Endodermal cell (in vitro differentiated cells): ENCODE measurements at regions not wholly inside any gene's neighbourhood (a gene's known extent, or its start where the extent isn't known, plus 50 kb on each side); places are given as distances from the start of the nearest gene placed in this dataset.

ENCODE experiments used
- DNase-seq: peaks from one replicate; pipeline ENCODE4 v3.0.0-alpha.2; 2017
- H3K27ac ChIP-seq: 2 replicates; pipeline ENCODE4 v1.5.1; 2013; ENCODE audit warnings: mild to moderate bottlenecking, low read depth, low read length, moderate library complexity
- H3K27me3 ChIP-seq: 2 replicates; pipeline ENCODE4 v1.6.1; 2013; ENCODE audit warnings: mild to moderate bottlenecking, low read length, moderate library complexity; ENCODE audit not compliant: insufficient read depth, control insufficient read depth, poor library complexity, severe bottlenecking
- H3K36me3 ChIP-seq: 2 replicates; pipeline ENCODE4 v1.7.0; 2013; ENCODE audit warnings: mild to moderate bottlenecking, low read length, moderate library complexity; ENCODE audit not compliant: control insufficient read depth, insufficient read depth
- H3K4me1 ChIP-seq: one replicate; pipeline ENCODE4 v1.7.0; 2013; ENCODE audit warnings: low read length; ENCODE audit not compliant: control insufficient read depth, insufficient read depth
- H3K4me3 ChIP-seq: 2 replicates; pipeline ENCODE4 v1.5.1; 2013; ENCODE audit warnings: mild to moderate bottlenecking, low read length, moderate library complexity
- H3K9ac ChIP-seq: 2 replicates; pipeline ENCODE4 v1.6.1; 2013; ENCODE audit warnings: mild to moderate bottlenecking, low read length, moderate library complexity; ENCODE audit not compliant: poor library complexity, severe bottlenecking; ENCODE audit errors: extremely low read depth
- H3K9me3 ChIP-seq: 2 replicates; pipeline ENCODE4 v1.6.1; 2013; ENCODE audit warnings: mild to moderate bottlenecking, low read length, moderate library complexity; ENCODE audit not compliant: control insufficient read depth
- H3K27ac Mint-ChIP-seq: 2 replicates; pipeline ENCODE4 v1.8.0; 2020; ENCODE audit warnings: mixed read lengths
- H3K27me3 Mint-ChIP-seq: 2 replicates; pipeline ENCODE4 v1.8.0; 2021; ENCODE audit warnings: mild to moderate bottlenecking, mixed read lengths; ENCODE audit not compliant: insufficient read depth
- H3K36me3 Mint-ChIP-seq: 2 replicates; pipeline ENCODE4 v1.8.0; 2020; ENCODE audit warnings: low read depth, mixed read lengths
- H3K4me1 Mint-ChIP-seq: 2 replicates; pipeline ENCODE4 v1.8.0; 2020; ENCODE audit warnings: mixed read lengths
- H3K4me3 Mint-ChIP-seq: 2 replicates; pipeline ENCODE4 v1.8.0; 2020; ENCODE audit warnings: mild to moderate bottlenecking, moderate library complexity, mixed read lengths
- H3K9me3 Mint-ChIP-seq: 2 replicates; pipeline ENCODE4 v1.8.0; 2020; ENCODE audit warnings: mild to moderate bottlenecking, mixed read lengths
- CTCF ChIP-seq: fragments of 200-600 bp; sonication (generic); conservative IDR thresholded peaks from 2 replicates; pipeline ENCODE4 v1.5.0; 2021; ENCODE audit warnings: antibody characterized with exemption, mild to moderate bottlenecking
- WGBS, 2 experiments: methylation state at CpG; one replicate each; pipeline versions ENCODE4 v1.1.5 to v1.1.7; 2013; ENCODE audit warnings: missing lambda C conversion rate in 2 of 2, mixed read lengths in 1 of 2; ENCODE audit not compliant: insufficient coverage in 1 of 2, insufficient read length in 1 of 2; 5-methylcytosine and 5-hydroxymethylcytosine counted together

GRCh38 chr2:145198555-145198954 is 678.6 kb upstream of the ZEB2 start:
- Histone ChIP-seq H3K4me1 (no peaks in the 10 kb centered on the region), H3K4me3 (no peak overlapping the region), H3K9me3 (no peaks in the 10 kb centered on the region), H3K27ac (no peak overlapping the region), H3K9ac (no peak overlapping the region), H3K27me3 (no peaks in the 10 kb centered on the region), H3K36me3 (no peaks in the 10 kb centered on the region)
- WGBS, 2 experiments, result 88% methylated on average over 2 of the region's 2 CpGs; no CpG with 5 or more reads in 1 of the 2 experiments
- no peaks in the 10 kb centered on the region for H3K9me3 Mint-ChIP-seq
- TF ChIP-seq CTCF, result no peak
- no peaks in the 10 kb centered on the region for H3K36me3 Mint-ChIP-seq
- no peak overlapping the region for H3K4me3 Mint-ChIP-seq
- no peaks in the 10 kb centered on the region for H3K27me3 Mint-ChIP-seq
- no peak overlapping the region for H3K27ac Mint-ChIP-seq
- DNase-seq, result no peak
- peaks cover 7% of the 10 kb centered on the region for H3K4me1 Mint-ChIP-seq

DNA sequence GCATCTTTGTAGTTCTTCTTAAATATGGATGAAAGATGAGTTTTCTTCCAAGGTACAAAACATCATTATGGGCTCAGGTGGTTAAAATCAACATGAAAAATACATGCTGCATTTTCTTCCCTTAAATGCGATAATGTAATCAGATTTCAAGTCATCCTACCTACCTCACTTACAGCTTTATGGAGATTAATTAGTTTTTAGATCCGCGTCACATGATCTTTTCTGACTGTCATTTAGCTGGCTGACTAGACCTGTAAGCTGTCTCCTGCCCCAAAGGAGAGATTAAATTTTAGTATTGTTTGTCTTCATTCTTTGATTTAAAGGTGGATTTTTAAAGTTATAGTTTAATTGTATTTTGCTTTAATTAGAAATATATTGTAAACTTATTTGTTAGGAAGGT is 678.0 kb upstream of the ZEB2 start:
- Mint-ChIP-seq H3K9me3 (no peaks in the 10 kb centered on the region), H3K4me1 (peaks cover 7% of the 10 kb centered on the region), H3K27me3 (no peaks in the 10 kb centered on the region), H3K27ac (no peak overlapping the region), H3K4me3 (no peak overlapping the region), H3K36me3 (no peaks in the 10 kb centered on the region)
- no peaks in the 10 kb centered on the region for H3K27me3 ChIP-seq
- no peak overlapping the region for H3K4me3 ChIP-seq
- no peak overlapping the region for H3K9ac ChIP-seq
- no peaks in the 10 kb centered on the region for H3K36me3 ChIP-seq
- WGBS, 2 experiments, result 92 to 100% methylated on average over 1 to 3 of the region's 3 CpGs
- H3K27ac ChIP-seq, result no peak overlapping the region
- H3K4me1 ChIP-seq, result no peaks in the 10 kb centered on the region
- no peak for DNase-seq
- H3K9me3 ChIP-seq, result no peaks in the 10 kb centered on the region
- TF ChIP-seq CTCF, result no peak

- WGBS, 2 experiments, result 52% methylated on average over 2 of the region's 2 CpGs; no CpG with 5 or more reads in 1 of the 2 experiments
- H3K9ac ChIP-seq, result no peak overlapping the region
- no peak overlapping the region for H3K4me3 Mint-ChIP-seq
- H3K9me3 Mint-ChIP-seq, result no peaks in the 10 kb centered on the region
- no peaks in the 10 kb centered on the region for H3K36me3 ChIP-seq
- peaks cover 12% of the 10 kb centered on the region for H3K4me1 Mint-ChIP-seq
- H3K27ac ChIP-seq, result no peak overlapping the region
- H3K9me3 ChIP-seq, result no peaks in the 10 kb centered on the region
- DNase-seq, result no peak
- no peaks in the 10 kb centered on the region for H3K36me3 Mint-ChIP-seq
- no peak for TF ChIP-seq CTCF
- H3K27me3 Mint-ChIP-seq, result no peaks in the 10 kb centered on the region
- no peaks in the 10 kb centered on the region for H3K4me1 ChIP-seq
- peak overlapping the region; percentile 4 for H3K27ac Mint-ChIP-seq
- no peaks in the 10 kb centered on the region for H3K27me3 ChIP-seq
- no peak overlapping the region for H3K4me3 ChIP-seq
Measured at GRCh38 chr2:145194673-145195072, 674.8 kb upstream of the ZEB2 start.
